ENCODE measurements at regions not wholly inside any gene's neighbourhood (a gene's known extent, or its start where the extent isn't known, plus 50 kb on each side); places are given as distances from the start of the nearest gene placed in this dataset.

- H3K27ac ChIP-seq, result no peak overlapping the region
- TF ChIP-seq CTCF (IDR thresholded peaks at IDR 0.05) (no peak), ZFX (IDR thresholded peaks at IDR 0.05; ENCODE audit: borderline replicate concordance) (no peak)
Observed at GRCh38 chr1:193513032-193513431, 326.6 kb upstream of the B3GALT2 start.

GRCh38 chr1:193504920-193505319 is 318.5 kb upstream of the B3GALT2 start:
- no peak for TF ChIP-seq CTCF (IDR thresholded peaks at IDR 0.05)
- TF ChIP-seq ZFX (IDR thresholded peaks at IDR 0.05; ENCODE audit: borderline replicate concordance), result no peak
- H3K27ac ChIP-seq, result no peak overlapping the region

- TF ChIP-seq CTCF (IDR thresholded peaks at IDR 0.05) (no peak), ZFX (IDR thresholded peaks at IDR 0.05; ENCODE audit: borderline replicate concordance) (no peak)
Observed at GRCh38 chr1:193498088-193498655, 311.8 kb upstream of the B3GALT2 start.

GRCh38 chr1:193494368-193494767 is 308.0 kb upstream of the B3GALT2 start:
- TF ChIP-seq CTCF (IDR thresholded peaks at IDR 0.05), result no peak
- no peak for TF ChIP-seq ZFX (IDR thresholded peaks at IDR 0.05; ENCODE audit: borderline replicate concordance)
- 0 out of 2 replicates have a peak overlapping the region, but pooled peaks have one; percentile 3 for H3K27ac ChIP-seq

More at GRCh38 chr1:193498088-193498655, 311.8 kb upstream of the B3GALT2 start:
- no peak overlapping the region for H3K27ac ChIP-seq

GRCh38 chr1:193489191-193489590 is 302.8 kb upstream of the B3GALT2 start:
- no peak overlapping the region for H3K27ac ChIP-seq
- TF ChIP-seq ZFX (IDR thresholded peaks at IDR 0.05; ENCODE audit: borderline replicate concordance) (no peak), CTCF (IDR thresholded peaks at IDR 0.05) (no peak)

GRCh38 chr1:193487722-193488121 is 301.3 kb upstream of the B3GALT2 start:
- no peak overlapping the region for H3K27ac ChIP-seq
- TF ChIP-seq ZFX (IDR thresholded peaks at IDR 0.05; ENCODE audit: borderline replicate concordance), result no peak
- no peak for TF ChIP-seq CTCF (IDR thresholded peaks at IDR 0.05)

GRCh38 chr1:193486671-193487229 is 300.3 kb upstream of the B3GALT2 start:
- TF ChIP-seq CTCF (IDR thresholded peaks at IDR 0.05), result no peak
- no peak for TF ChIP-seq ZFX (IDR thresholded peaks at IDR 0.05; ENCODE audit: borderline replicate concordance)
- no peak overlapping the region for H3K27ac ChIP-seq

Data from 22Rv1 (cell line).